ENCODE measurements at regions not wholly inside any gene's neighbourhood (a gene's known extent, or its start where the extent isn't known, plus 50 kb on each side); places are given as distances from the start of the nearest gene placed in this dataset.

- no peaks in the 10 kb centered on the region for H3K36me3 Mint-ChIP-seq (ENCODE audit: low read depth)
- no peak overlapping the region for H3K27ac Mint-ChIP-seq
- H3K9me3 Mint-ChIP-seq = peaks cover 4% of the 10 kb centered on the region; the same call in 1 of the 2 replicates
- H3K4me1 Mint-ChIP-seq (ENCODE audit: low read depth) = no peaks in the 10 kb centered on the region
- no peak for TF ChIP-seq CTCF (IDR thresholded peaks at IDR 0.05)
- no peak overlapping the region for H3K4me3 Mint-ChIP-seq
- DNase-seq = no peak
- H3K27me3 Mint-ChIP-seq (ENCODE audit: insufficient read depth) = peaks cover 3% of the 10 kb centered on the region
Measured at GRCh38 chr6:156519940-156520339, 257.2 kb upstream of the ARID1B start.

GRCh38 chr6:156517088-156517487 is 260.1 kb upstream of the ARID1B start:
- no peaks in the 10 kb centered on the region for H3K4me1 Mint-ChIP-seq (ENCODE audit: low read depth)
- peaks cover 4% of the 10 kb centered on the region; the same call in 1 of the 2 replicates for H3K9me3 Mint-ChIP-seq
- TF ChIP-seq CTCF (IDR thresholded peaks at IDR 0.05) = no peak
- peaks cover 3% of the 10 kb centered on the region for H3K27me3 Mint-ChIP-seq (ENCODE audit: insufficient read depth)
- no peak overlapping the region for H3K4me3 Mint-ChIP-seq
- no peak for DNase-seq
- H3K27ac Mint-ChIP-seq = no peak overlapping the region
- H3K36me3 Mint-ChIP-seq (ENCODE audit: low read depth) = no peaks in the 10 kb centered on the region

GRCh38 chr6:156515242-156515641 is 261.9 kb upstream of the ARID1B start:
- TF ChIP-seq CTCF (IDR thresholded peaks at IDR 0.05) = no peak

GRCh38 chr6:156513504-156513903 is 263.7 kb upstream of the ARID1B start:
- Mint-ChIP-seq H3K4me1 (ENCODE audit: low read depth) (no peaks in the 10 kb centered on the region), H3K27ac (no peak overlapping the region), H3K9me3 (peaks cover 3% of the 10 kb centered on the region; the same call in 1 of the 2 replicates), H3K4me3 (no peak overlapping the region), H3K27me3 (ENCODE audit: insufficient read depth) (peaks cover 5% of the 10 kb centered on the region), H3K36me3 (ENCODE audit: low read depth) (no peaks in the 10 kb centered on the region)
- no peak for TF ChIP-seq CTCF (IDR thresholded peaks at IDR 0.05)
- DNase-seq = no peak

More at GRCh38 chr6:156515242-156515641, 261.9 kb upstream of the ARID1B start:
- Mint-ChIP-seq H3K27ac (no peak overlapping the region), H3K27me3 (ENCODE audit: insufficient read depth) (peaks cover 5% of the 10 kb centered on the region), H3K36me3 (ENCODE audit: low read depth) (no peaks in the 10 kb centered on the region), H3K9me3 (peaks cover 4% of the 10 kb centered on the region; the same call in 1 of the 2 replicates), H3K4me3 (no peak overlapping the region), H3K4me1 (ENCODE audit: low read depth) (no peaks in the 10 kb centered on the region)
- no peak for DNase-seq

GRCh38 chr6:156511570-156511969 is 265.6 kb upstream of the ARID1B start:
- DNase-seq = no peak
- H3K36me3 Mint-ChIP-seq (ENCODE audit: low read depth) = no peaks in the 10 kb centered on the region
- no peak overlapping the region for H3K4me3 Mint-ChIP-seq
- peaks cover 2% of the 10 kb centered on the region for H3K27me3 Mint-ChIP-seq (ENCODE audit: insufficient read depth)
- no peak overlapping the region for H3K27ac Mint-ChIP-seq
- no peaks in the 10 kb centered on the region for H3K9me3 Mint-ChIP-seq
- H3K4me1 Mint-ChIP-seq (ENCODE audit: low read depth) = no peaks in the 10 kb centered on the region
- no peak for TF ChIP-seq CTCF (IDR thresholded peaks at IDR 0.05)

GRCh38 chr6:156511051-156511450 is 266.1 kb upstream of the ARID1B start:
- no peaks in the 10 kb centered on the region for H3K36me3 Mint-ChIP-seq (ENCODE audit: low read depth)
- DNase-seq = no peak
- H3K27ac Mint-ChIP-seq = no peak overlapping the region
- peaks cover 2% of the 10 kb centered on the region for H3K27me3 Mint-ChIP-seq (ENCODE audit: insufficient read depth)
- no peaks in the 10 kb centered on the region for H3K4me1 Mint-ChIP-seq (ENCODE audit: low read depth)
- no peak overlapping the region for H3K4me3 Mint-ChIP-seq
- H3K9me3 Mint-ChIP-seq = no peaks in the 10 kb centered on the region
- TF ChIP-seq CTCF (IDR thresholded peaks at IDR 0.05) = no peak

Data from HFFc6 (cell line).